ENCODE measurements at regions not wholly inside any gene's neighbourhood (a gene's known extent, or its start where the extent isn't known, plus 50 kb on each side); places are given as distances from the start of the nearest gene placed in this dataset.

- TF ChIP-seq POLR2AphosphoS5 (IDR thresholded peaks at IDR 0.05; ENCODE audit: borderline replicate concordance, low read depth, low read length) (no peak), EZH2 (IDR thresholded peaks at IDR 0.05) (no peak), FOXP2 (optimal IDR thresholded peaks at IDR 0.05; ENCODE audit: control extremely low read depth, extremely low read length, insufficient read depth) (no peak)
These were observed 128.6 kb upstream of the SEMA3E start for GRCh38 chr7:83777406-83778072.
